Karpas-422 (cell line): ENCODE measurements at regions not wholly inside any gene's neighbourhood (a gene's known extent, or its start where the extent isn't known, plus 50 kb on each side); places are given as distances from the start of the nearest gene placed in this dataset.

ENCODE experiments used
- DNase-seq: peaks from one replicate; pipeline ENCODE4 v3.0.0-alpha.2; 2015
- H2AFZ ChIP-seq: fragments of 200-600 bp; sonication (generic); 2 replicates; pipeline ENCODE4 v1.6.1; 2014; ENCODE audit warnings: antibody characterized with exemption, low read length, mixed read lengths
- H3K27ac ChIP-seq: fragments of 200-600 bp; sonication (generic); 2 replicates; pipeline ENCODE4 v1.5.1; 2014; ENCODE audit warnings: mild to moderate bottlenecking, low read length, moderate library complexity
- H3K27me3 ChIP-seq: fragments of 200-600 bp; sonication (generic); 2 replicates; pipeline ENCODE4 v1.6.1; 2014; ENCODE audit warnings: low read length, mixed read lengths
- H3K36me3 ChIP-seq: fragments of 200-600 bp; sonication (generic); 2 replicates; pipeline ENCODE4 v1.6.1; 2014; ENCODE audit warnings: low read length, mixed read lengths; ENCODE audit not compliant: insufficient read depth
- H3K4me1 ChIP-seq: fragments of 200-600 bp; sonication (generic); 2 replicates; pipeline ENCODE4 v1.6.1; 2014; ENCODE audit warnings: mild to moderate bottlenecking, low read length, mixed read lengths
- H3K4me2 ChIP-seq: fragments of 200-600 bp; sonication (generic); 2 replicates; pipeline ENCODE4 v1.6.1; 2014; ENCODE audit warnings: low read length, low read depth, mild to moderate bottlenecking; ENCODE audit not compliant: poor library complexity, severe bottlenecking
- H3K4me3 ChIP-seq: fragments of 200-600 bp; sonication (generic); 2 replicates; pipeline ENCODE4 v1.5.1; 2014; ENCODE audit warnings: mild to moderate bottlenecking, antibody characterized with exemption, low read length, mixed read lengths
- H3K79me2 ChIP-seq: fragments of 200-600 bp; sonication (generic); 2 replicates; pipeline ENCODE4 v1.6.1; 2014; ENCODE audit warnings: mild to moderate bottlenecking, low read length, mixed read lengths
- H3K9ac ChIP-seq: fragments of 200-600 bp; sonication (generic); 2 replicates; pipeline ENCODE4 v1.6.0; 2014; ENCODE audit warnings: low read length
- H3K9me2 ChIP-seq: fragments of 200-600 bp; sonication (generic), shearing (Covaris generic); replicated peaks from 2 replicates; pipeline ENCODE4 v1.6.0; 2014; ENCODE audit warnings: mild to moderate bottlenecking, low read length, moderate library complexity; ENCODE audit not compliant: insufficient read depth
- H3K9me3 ChIP-seq: fragments of 300-700, 200-600 bp; sonication (generic); 2 replicates; pipeline ENCODE4 v1.6.1; 2014; ENCODE audit warnings: low read length, mixed read lengths
- H4K20me1 ChIP-seq: fragments of 200-600 bp; sonication (generic); 2 replicates; pipeline ENCODE4 v1.6.1; 2014; ENCODE audit warnings: mild to moderate bottlenecking, antibody characterized with exemption, low read length, low read depth; ENCODE audit not compliant: insufficient read depth

GRCh38 chr5:168075387-168075786 is 216.1 kb upstream of the WWC1 start:
- no peak overlapping the region for H3K9ac ChIP-seq
- no peaks in the 10 kb centered on the region for H3K27me3 ChIP-seq
- H3K36me3 ChIP-seq = no peaks in the 10 kb centered on the region
- no peak for DNase-seq
- H2AFZ ChIP-seq = no peak overlapping the region
- H3K9me3 ChIP-seq = no peaks in the 10 kb centered on the region
- no peaks in the 10 kb centered on the region for H3K9me2 ChIP-seq
- no peak overlapping the region for H3K27ac ChIP-seq
- H3K4me1 ChIP-seq = no peaks in the 10 kb centered on the region
- H3K79me2 ChIP-seq = no peaks in the 10 kb centered on the region
- no peak overlapping the region for H3K4me3 ChIP-seq
- H3K4me2 ChIP-seq = no peak overlapping the region
- no peaks in the 10 kb centered on the region for H4K20me1 ChIP-seq

DNA sequence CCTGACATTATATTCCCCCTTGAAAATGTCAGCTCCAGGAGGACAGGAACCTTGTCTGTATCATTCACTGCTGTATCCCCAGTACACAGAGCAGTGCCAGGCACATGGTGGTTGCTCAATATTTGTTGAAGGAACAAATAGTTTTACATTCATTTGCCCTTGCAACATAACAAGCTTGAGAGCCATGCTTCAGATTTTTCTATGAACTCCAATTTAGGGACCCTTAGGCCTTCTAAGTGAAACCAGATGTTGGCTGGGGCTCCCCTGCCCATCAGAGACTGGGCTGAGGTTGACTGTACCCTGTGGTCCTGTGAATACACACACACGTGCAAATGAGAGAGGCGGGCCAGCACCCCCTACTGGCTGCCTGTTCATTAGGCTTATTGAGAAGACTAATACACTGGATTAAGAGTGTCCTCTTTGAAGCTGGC is 214.9 kb upstream of the WWC1 start:
- Histone ChIP-seq H3K9ac (no peak overlapping the region), H2AFZ (no peak overlapping the region), H3K4me1 (no peaks in the 10 kb centered on the region), H3K79me2 (no peaks in the 10 kb centered on the region), H3K4me3 (no peak overlapping the region), H3K27me3 (no peaks in the 10 kb centered on the region), H4K20me1 (no peaks in the 10 kb centered on the region), H3K27ac (no peak overlapping the region), H3K36me3 (no peaks in the 10 kb centered on the region), H3K9me2 (no peaks in the 10 kb centered on the region), H3K9me3 (no peaks in the 10 kb centered on the region), H3K4me2 (no peak overlapping the region)
- peak; percentile 67 for DNase-seq

- Histone ChIP-seq H3K79me2 (no peaks in the 10 kb centered on the region), H3K4me2 (no peak overlapping the region), H3K4me1 (no peaks in the 10 kb centered on the region), H3K9me2 (no peaks in the 10 kb centered on the region), H3K9ac (no peak overlapping the region), H2AFZ (no peak overlapping the region), H4K20me1 (no peaks in the 10 kb centered on the region), H3K27ac (no peak overlapping the region), H3K36me3 (no peaks in the 10 kb centered on the region), H3K27me3 (no peaks in the 10 kb centered on the region), H3K4me3 (no peak overlapping the region), H3K9me3 (no peaks in the 10 kb centered on the region)
- DNase-seq = no peak
Measured at GRCh38 chr5:168085261-168086031, 206.0 kb upstream of the WWC1 start.

DNA sequence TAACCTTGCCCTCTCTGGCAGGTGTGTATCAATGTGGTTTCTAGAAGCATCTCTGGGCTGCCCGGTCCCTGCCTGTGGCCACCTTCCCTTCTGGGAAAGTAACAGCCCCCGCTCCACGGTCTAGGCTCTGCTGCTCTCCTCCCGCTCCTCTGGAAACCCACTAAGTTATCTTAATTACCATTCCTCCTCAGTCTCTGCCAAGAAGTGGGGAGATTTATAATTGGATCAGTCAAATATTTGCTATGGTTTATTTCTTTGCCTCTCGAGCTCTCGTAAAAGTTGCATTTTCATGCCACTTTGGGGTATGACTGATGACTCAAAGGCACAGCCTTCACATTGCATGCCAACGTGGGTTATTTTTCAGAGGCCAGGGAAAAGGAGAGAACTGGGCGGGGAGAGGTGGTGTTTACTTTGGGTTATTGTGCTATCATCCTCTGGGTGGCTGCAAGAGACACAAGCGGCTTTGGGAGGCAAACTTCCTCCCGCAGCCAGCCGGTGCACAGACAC is 205.3 kb upstream of the WWC1 start:
- Histone ChIP-seq H3K79me2 (no peaks in the 10 kb centered on the region), H3K4me2 (no peak overlapping the region), H3K36me3 (no peaks in the 10 kb centered on the region), H3K4me3 (no peak overlapping the region), H3K9ac (no peak overlapping the region), H3K27me3 (no peaks in the 10 kb centered on the region), H2AFZ (no peak overlapping the region), H3K4me1 (no peaks in the 10 kb centered on the region), H3K9me3 (no peaks in the 10 kb centered on the region), H4K20me1 (no peaks in the 10 kb centered on the region), H3K27ac (no peak overlapping the region), H3K9me2 (no peaks in the 10 kb centered on the region)
- no peak for DNase-seq

DNA sequence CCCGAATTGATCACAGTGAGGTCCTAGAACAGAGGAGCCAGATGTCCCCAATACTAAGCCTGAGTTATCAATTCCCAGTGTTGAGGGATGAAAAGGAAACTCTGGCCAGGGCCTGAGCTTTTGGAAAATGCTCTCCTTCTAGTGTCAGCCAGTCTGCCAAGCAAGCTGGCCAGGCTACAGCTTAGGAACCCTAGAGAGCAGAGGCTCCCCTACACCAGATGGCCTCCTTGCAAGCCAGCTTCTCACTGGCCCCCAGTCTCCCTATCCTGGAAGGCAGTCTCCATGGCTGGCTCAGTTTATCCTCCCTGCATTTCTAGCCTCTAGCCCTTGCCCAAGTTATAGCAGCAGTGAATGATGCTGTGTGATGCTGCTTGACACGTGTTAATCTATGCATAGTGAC is 204.7 kb upstream of the WWC1 start:
- Histone ChIP-seq H3K27me3 (no peaks in the 10 kb centered on the region), H3K9ac (no peak overlapping the region), H2AFZ (no peak overlapping the region), H3K79me2 (no peaks in the 10 kb centered on the region), H3K27ac (no peak overlapping the region), H3K4me1 (no peaks in the 10 kb centered on the region), H3K9me3 (no peaks in the 10 kb centered on the region), H4K20me1 (no peaks in the 10 kb centered on the region), H3K36me3 (no peaks in the 10 kb centered on the region), H3K4me3 (no peak overlapping the region), H3K9me2 (no peaks in the 10 kb centered on the region), H3K4me2 (no peak overlapping the region)
- DNase-seq = no peak

GRCh38 chr5:168088410-168089173 is 202.9 kb upstream of the WWC1 start:
- Histone ChIP-seq H3K27me3 (no peaks in the 10 kb centered on the region), H3K4me2 (no peak overlapping the region), H2AFZ (no peak overlapping the region), H3K27ac (no peak overlapping the region), H3K9ac (no peak overlapping the region), H3K79me2 (no peaks in the 10 kb centered on the region), H3K4me3 (no peak overlapping the region), H3K9me3 (no peaks in the 10 kb centered on the region), H3K36me3 (no peaks in the 10 kb centered on the region), H3K4me1 (no peaks in the 10 kb centered on the region), H4K20me1 (no peaks in the 10 kb centered on the region), H3K9me2 (no peaks in the 10 kb centered on the region)
- DNase-seq = no peak

GRCh38 chr5:168089201-168089887 is 202.1 kb upstream of the WWC1 start:
- Histone ChIP-seq H2AFZ (no peak overlapping the region), H3K4me3 (no peak overlapping the region), H4K20me1 (no peaks in the 10 kb centered on the region), H3K27me3 (no peaks in the 10 kb centered on the region), H3K9me2 (no peaks in the 10 kb centered on the region), H3K27ac (no peak overlapping the region), H3K9me3 (no peaks in the 10 kb centered on the region), H3K9ac (no peak overlapping the region), H3K79me2 (no peaks in the 10 kb centered on the region), H3K36me3 (no peaks in the 10 kb centered on the region), H3K4me2 (no peak overlapping the region), H3K4me1 (no peaks in the 10 kb centered on the region)
- no peak for DNase-seq
